ENCODE measurements at regions not wholly inside any gene's neighbourhood (a gene's known extent, or its start where the extent isn't known, plus 50 kb on each side); places are given as distances from the start of the nearest gene placed in this dataset.

GRCh38 chr6:79788756-79789155 is 157.6 kb downstream of the SH3BGRL2 start:
- DNase-seq (ENCODE audit: low read depth) = no peak
- no peak overlapping the region for H3K4me3 ChIP-seq (ENCODE audit: low read length)
- TF ChIP-seq CTCF (conservative IDR thresholded peaks at IDR 0.05; ENCODE audit: low read depth, low read length) = no peak

- no peak for TF ChIP-seq CTCF (conservative IDR thresholded peaks at IDR 0.05; ENCODE audit: low read depth, low read length)
- H3K4me3 ChIP-seq (ENCODE audit: low read length) = no peak overlapping the region
- no peak for DNase-seq (ENCODE audit: low read depth)
Measured at GRCh38 chr6:79787626-79788025, 156.5 kb downstream of the SH3BGRL2 start.

GRCh38 chr6:79784395-79784753 is 153.2 kb downstream of the SH3BGRL2 start:
- no peak for DNase-seq (ENCODE audit: low read depth)
- no peak for TF ChIP-seq CTCF (conservative IDR thresholded peaks at IDR 0.05; ENCODE audit: low read depth, low read length)
- H3K4me3 ChIP-seq (ENCODE audit: low read length) = no peak overlapping the region

- H3K4me3 ChIP-seq (ENCODE audit: low read length) = no peak overlapping the region
- TF ChIP-seq CTCF (conservative IDR thresholded peaks at IDR 0.05; ENCODE audit: low read depth, low read length) = no peak
- no peak for DNase-seq (ENCODE audit: low read depth)
Measured at GRCh38 chr6:79783670-79784394, 152.7 kb downstream of the SH3BGRL2 start.

GRCh38 chr6:79782792-79783580 is 151.9 kb downstream of the SH3BGRL2 start:
- DNase-seq (ENCODE audit: low read depth) = no peak
- no peak for TF ChIP-seq CTCF (conservative IDR thresholded peaks at IDR 0.05; ENCODE audit: low read depth, low read length)
- no peak overlapping the region for H3K4me3 ChIP-seq (ENCODE audit: low read length)

- no peak for TF ChIP-seq CTCF (conservative IDR thresholded peaks at IDR 0.05; ENCODE audit: low read depth, low read length)
- DNase-seq (ENCODE audit: low read depth) = no peak
- H3K4me3 ChIP-seq (ENCODE audit: low read length) = no peak overlapping the region
Measured at GRCh38 chr6:79781916-79782315, 150.8 kb downstream of the SH3BGRL2 start.

- no peak for TF ChIP-seq CTCF (conservative IDR thresholded peaks at IDR 0.05; ENCODE audit: low read depth, low read length)
- DNase-seq (ENCODE audit: low read depth) = no peak
- H3K4me3 ChIP-seq (ENCODE audit: low read length) = no peak overlapping the region
Measured at GRCh38 chr6:79780881-79781280, 149.8 kb downstream of the SH3BGRL2 start.
